Neural progenitor cell (in vitro differentiated cells): ENCODE measurements at regions not wholly inside any gene's neighbourhood (a gene's known extent, or its start where the extent isn't known, plus 50 kb on each side); places are given as distances from the start of the nearest gene placed in this dataset.
A peak's percentile ranks its signal among the peaks of the same experiment; 100 is the strongest.
"Not testable (repeated sequence)": the region's sequence is repeated elsewhere in the genome, so short reads cannot be mapped to it uniquely, and the experiment has no call there.

Experiments used
- DNase-seq: peaks from one replicate; pipeline ENCODE4 v3.0.0-alpha.2; 2016; ENCODE audit warnings: low spot score
- H2AFZ ChIP-seq: fragments of 200-600 bp; sonication (generic); replicated peaks from 2 replicates; pipeline ENCODE4 v1.6.1; 2016; ENCODE audit warnings: antibody characterized with exemption
- H3F3A ChIP-seq: fragments of 200-600 bp; sonication (generic); 2 replicates; pipeline ENCODE4 v1.6.1; 2016; ENCODE audit warnings: antibody characterized with exemption, low read depth
- H3K27ac ChIP-seq: fragments of 200-600 bp; sonication (generic); 2 replicates; pipeline ENCODE4 v1.5.1; 2016; ENCODE audit warnings: mild to moderate bottlenecking
- H3K27me3 ChIP-seq: fragments of 200-600 bp; sonication (generic); 2 replicates; pipeline ENCODE4 v1.6.1; 2016; ENCODE audit warnings: mild to moderate bottlenecking, moderate library complexity
- H3K36me3 ChIP-seq: fragments of 200-600 bp; sonication (generic); 2 replicates; pipeline ENCODE4 v1.5.1; 2016
- H3K4me1 ChIP-seq: fragments of 200-600 bp; sonication (generic); 2 replicates; pipeline ENCODE4 v1.6.1; 2016; ENCODE audit warnings: mixed run types
- H3K4me2 ChIP-seq: fragments of 200-600 bp; sonication (generic); 2 replicates; pipeline ENCODE4 v1.6.1; 2016
- H3K4me3 ChIP-seq: fragments of 200-600 bp; sonication (generic); 2 replicates; pipeline ENCODE4 v1.5.1; 2016
- H3K79me2 ChIP-seq: fragments of 200-600 bp; sonication (generic); 2 replicates; pipeline ENCODE4 v1.6.1; 2016; ENCODE audit warnings: low read depth
- H3K9ac ChIP-seq: fragments of 200-600 bp; sonication (generic); 2 replicates; pipeline ENCODE4 v1.6.1; 2016
- H3K9me3 ChIP-seq: fragments of 200-600 bp; sonication (generic); 2 replicates; pipeline ENCODE4 v1.5.1; 2016; ENCODE audit warnings: low read depth
- H4K20me1 ChIP-seq: fragments of 200-600 bp; sonication (generic); 2 replicates; pipeline ENCODE4 v1.6.1; 2016; ENCODE audit warnings: low read depth
- H3K27ac Mint-ChIP-seq: 3 replicates; pipeline ENCODE4 v1.8.0; 2021; ENCODE audit warnings: mixed read lengths
- H3K27me3 Mint-ChIP-seq: 2 replicates; pipeline ENCODE4 v1.8.0; 2022; ENCODE audit warnings: low read depth, mild to moderate bottlenecking, inconsistent platforms, moderate library complexity, mixed read lengths; ENCODE audit not compliant: insufficient read depth
- H3K36me3 Mint-ChIP-seq: 3 replicates; pipeline ENCODE4 v1.8.0; 2021; ENCODE audit warnings: mixed read lengths
- H3K4me1 Mint-ChIP-seq: 3 replicates; pipeline ENCODE4 v1.8.0; 2021; ENCODE audit warnings: mixed read lengths
- H3K4me3 Mint-ChIP-seq: 3 replicates; pipeline ENCODE4 v1.8.0; 2021; ENCODE audit warnings: mild to moderate bottlenecking, moderate library complexity, mixed read lengths
- H3K9me3 Mint-ChIP-seq: 3 replicates; pipeline ENCODE4 v1.8.0; 2020; ENCODE audit warnings: mixed read lengths
- TF ChIP-seq, protein P1 (sequence below): fragments of 200-600 bp; sonication (generic); IDR thresholded peaks from 2 replicates; pipeline ENCODE4 v1.5.1; 2017; ENCODE audit warnings: antibody characterized with exemption, mild to moderate bottlenecking

- H3K9me3 ChIP-seq, H3K4me3 ChIP-seq, H3K79me2 ChIP-seq, H3F3A ChIP-seq, H3K9me3 Mint-ChIP-seq, H3K4me1 Mint-ChIP-seq, H3K4me2 ChIP-seq, H2AFZ ChIP-seq, H3K4me1 ChIP-seq, DNase-seq, H3K27ac Mint-ChIP-seq, H3K27me3 Mint-ChIP-seq, H3K4me3 Mint-ChIP-seq, H3K27me3 ChIP-seq, H3K9ac ChIP-seq, H3K36me3 ChIP-seq, H4K20me1 ChIP-seq, H3K27ac ChIP-seq, H3K36me3 Mint-ChIP-seq: not testable (repeated sequence)
Observed at GRCh38 chr9:39802561-39802960, 447.1 kb downstream of the SPATA31A1 start.

DNA sequence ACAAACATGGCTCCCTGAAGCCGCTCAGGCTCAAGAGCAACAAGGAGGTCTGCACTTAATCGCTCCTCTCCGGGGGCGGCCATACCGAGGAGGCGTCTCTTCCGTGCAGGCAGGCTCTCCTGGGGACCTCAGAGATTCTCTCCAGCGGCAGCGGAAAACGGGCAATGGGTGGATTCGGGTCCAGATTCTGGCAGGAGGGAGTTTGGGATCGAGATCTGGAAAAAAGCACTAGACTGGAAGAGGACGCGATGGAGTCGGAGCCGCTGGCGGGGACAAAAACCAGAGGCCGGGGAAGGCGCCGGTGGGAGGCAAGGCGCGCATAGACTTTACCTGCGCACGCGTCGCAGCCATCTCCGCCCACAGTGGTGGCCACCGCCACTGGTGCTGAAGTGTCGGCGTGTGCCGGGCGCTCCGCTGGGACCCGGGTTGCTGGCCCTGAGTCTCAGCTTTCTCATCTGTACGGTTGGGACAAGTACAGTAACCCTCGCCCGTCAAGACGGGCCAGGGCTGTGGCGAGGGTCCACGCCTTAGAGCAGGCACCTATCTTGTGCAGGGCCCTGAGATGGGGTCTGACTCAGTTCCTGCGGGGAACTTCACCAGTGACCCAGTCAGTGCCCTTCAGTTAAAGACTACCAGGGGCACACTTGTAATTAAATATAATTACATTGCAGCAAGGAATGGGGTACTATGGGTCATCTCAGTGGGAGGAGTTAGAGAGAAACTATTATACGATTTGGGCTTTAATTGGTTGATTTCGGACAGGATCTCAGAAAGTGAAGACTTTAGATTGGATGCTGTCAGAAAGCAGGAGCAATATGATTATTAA lies 454.1 kb downstream of the SPATA31A1 start:
- peak; percentile 76 for DNase-seq
- H3K9me3 ChIP-seq, H3K79me2 ChIP-seq, H3F3A ChIP-seq, H3K9me3 Mint-ChIP-seq, H3K4me1 Mint-ChIP-seq, H3K27me3 Mint-ChIP-seq, H3K36me3 ChIP-seq, H3K4me1 ChIP-seq, H3K36me3 Mint-ChIP-seq, H4K20me1 ChIP-seq: not testable (repeated sequence)
- Histone ChIP-seq H3K27me3 (peaks cover 26% of the 10 kb centered on the region), H3K27ac (peak overlapping the region; percentile 92), H3K9ac (peak overlapping the region; percentile 73), H3K4me2 (peak overlapping the region; percentile 68), H3K4me3 (peak overlapping the region; percentile 78), H2AFZ (peak overlapping the region; percentile 8)
- Mint-ChIP-seq H3K4me3 (peak overlapping the region; percentile 95), H3K27ac (peak overlapping the region; percentile 100)

DNA sequence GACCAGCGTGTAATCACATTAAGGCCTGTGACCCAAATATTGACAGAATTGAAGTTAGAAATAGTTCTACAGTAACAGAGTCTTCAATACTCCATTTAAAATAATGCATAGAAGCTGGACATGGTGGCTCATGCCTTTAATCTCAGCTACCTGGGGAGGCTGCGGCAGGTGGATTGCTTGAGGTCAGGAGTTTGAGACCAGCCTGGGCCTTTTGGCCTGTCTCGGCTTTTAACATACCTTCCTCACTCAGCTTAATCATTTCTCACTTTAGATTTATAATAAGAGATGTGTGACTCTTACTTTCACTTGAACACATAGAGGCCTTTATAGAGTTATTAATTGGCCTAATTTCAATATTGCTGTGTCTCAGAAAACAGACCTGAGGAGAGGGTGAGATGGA lies 454.9 kb downstream of the SPATA31A1 start:
- H3K27ac ChIP-seq, H3K9me3 Mint-ChIP-seq, H3K36me3 ChIP-seq, H3K9ac ChIP-seq, H3K4me1 ChIP-seq, H3K27ac Mint-ChIP-seq, H3K27me3 Mint-ChIP-seq, H2AFZ ChIP-seq, H3F3A ChIP-seq, DNase-seq, H4K20me1 ChIP-seq, H3K4me3 Mint-ChIP-seq, H3K79me2 ChIP-seq, H3K4me1 Mint-ChIP-seq, H3K4me2 ChIP-seq, H3K36me3 Mint-ChIP-seq, H3K9me3 ChIP-seq: not testable (repeated sequence)
- Histone ChIP-seq H3K4me3 (peak overlapping the region; percentile 78), H3K27me3 (peaks cover 26% of the 10 kb centered on the region)

DNA sequence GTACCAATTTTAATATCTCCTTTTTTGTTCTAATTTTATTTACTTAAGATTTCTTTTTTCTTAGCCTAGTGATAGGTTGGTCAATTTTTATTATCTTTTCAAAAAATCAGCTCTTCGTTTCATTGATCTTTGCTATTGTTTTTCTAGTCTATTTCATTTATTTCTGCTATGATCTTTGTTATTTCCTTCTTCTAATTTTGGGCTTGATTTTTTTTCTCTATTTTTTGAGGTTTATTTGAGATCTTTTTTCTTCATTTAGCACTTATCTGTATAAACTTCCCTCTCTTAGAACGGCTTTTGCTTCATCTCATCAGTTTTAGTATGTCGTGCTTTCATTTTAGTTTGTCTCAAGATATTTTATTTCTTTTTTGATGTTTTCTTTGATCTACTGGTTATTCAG lies 456.1 kb downstream of the SPATA31A1 start:
- not testable (repeated sequence) for H3K36me3 Mint-ChIP-seq, DNase-seq, H3K27ac ChIP-seq, H3K4me3 ChIP-seq, H3K4me1 Mint-ChIP-seq, H3K9me3 ChIP-seq, H3F3A ChIP-seq, H3K4me3 Mint-ChIP-seq, H3K27me3 Mint-ChIP-seq, H3K79me2 ChIP-seq, H3K9me3 Mint-ChIP-seq, H2AFZ ChIP-seq, H4K20me1 ChIP-seq, H3K9ac ChIP-seq, H3K36me3 ChIP-seq, H3K4me1 ChIP-seq, H3K27ac Mint-ChIP-seq, H3K4me2 ChIP-seq
- peaks cover 29% of the 10 kb centered on the region for H3K27me3 ChIP-seq

GRCh38 chr9:39828457-39828856 lies 473.0 kb downstream of the SPATA31A1 start:
- H3K9me3 ChIP-seq, H3K79me2 ChIP-seq, H3K4me1 ChIP-seq, H3K9me3 Mint-ChIP-seq, H3K9ac ChIP-seq, H3K27me3 Mint-ChIP-seq, H3K36me3 ChIP-seq, H3K4me1 Mint-ChIP-seq, H4K20me1 ChIP-seq, H3K4me2 ChIP-seq, H3F3A ChIP-seq, H3K27ac ChIP-seq, H3K4me3 ChIP-seq, H3K4me3 Mint-ChIP-seq, H3K36me3 Mint-ChIP-seq: not testable (repeated sequence)
- H3K27ac Mint-ChIP-seq, result peak overlapping the region; percentile 46
- Histone ChIP-seq H2AFZ (peak overlapping the region; percentile 88), H3K27me3 (peaks cover 28% of the 10 kb centered on the region)
- DNase-seq, result peak; percentile 29
- TF ChIP-seq, protein P1, sequence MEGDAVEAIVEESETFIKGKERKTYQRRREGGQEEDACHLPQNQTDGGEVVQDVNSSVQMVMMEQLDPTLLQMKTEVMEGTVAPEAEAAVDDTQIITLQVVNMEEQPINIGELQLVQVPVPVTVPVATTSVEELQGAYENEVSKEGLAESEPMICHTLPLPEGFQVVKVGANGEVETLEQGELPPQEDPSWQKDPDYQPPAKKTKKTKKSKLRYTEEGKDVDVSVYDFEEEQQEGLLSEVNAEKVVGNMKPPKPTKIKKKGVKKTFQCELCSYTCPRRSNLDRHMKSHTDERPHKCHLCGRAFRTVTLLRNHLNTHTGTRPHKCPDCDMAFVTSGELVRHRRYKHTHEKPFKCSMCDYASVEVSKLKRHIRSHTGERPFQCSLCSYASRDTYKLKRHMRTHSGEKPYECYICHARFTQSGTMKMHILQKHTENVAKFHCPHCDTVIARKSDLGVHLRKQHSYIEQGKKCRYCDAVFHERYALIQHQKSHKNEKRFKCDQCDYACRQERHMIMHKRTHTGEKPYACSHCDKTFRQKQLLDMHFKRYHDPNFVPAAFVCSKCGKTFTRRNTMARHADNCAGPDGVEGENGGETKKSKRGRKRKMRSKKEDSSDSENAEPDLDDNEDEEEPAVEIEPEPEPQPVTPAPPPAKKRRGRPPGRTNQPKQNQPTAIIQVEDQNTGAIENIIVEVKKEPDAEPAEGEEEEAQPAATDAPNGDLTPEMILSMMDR, result peak; percentile 67
